A673 (cell line): ENCODE measurements at regions not wholly inside any gene's neighbourhood (a gene's known extent, or its start where the extent isn't known, plus 50 kb on each side); places are given as distances from the start of the nearest gene placed in this dataset.
A peak's percentile ranks its signal among the peaks of the same experiment; 100 is the strongest.

Experiments used
- BruUV-seq: library from RNA; stranded (reverse); fragments of 400-500 nt; replicated peaks from 2 replicates; lab custom pipeline; 2021; lab: Mats Ljungman, UMichigan
- CTCF ChIA-PET: fragments of 300-600 bp; sonication (Branson Sonifier 250); formaldehyde crosslinking; loops from one replicate; lab custom pipeline; 2022; ENCODE audit warnings: antibody characterized with exemption; lab: Charles Lee
- POLR2A ChIA-PET: fragments of 300-600 bp; sonication (Branson Sonifier 250); formaldehyde crosslinking; loops from one replicate; lab custom pipeline; 2022; ENCODE audit warnings: antibody characterized with exemption; ENCODE audit not compliant: low non-redundant PET; lab: Charles Lee
- DNase-seq: peaks from one replicate; pipeline ENCODE4 v3.0.0-alpha.2; 2015; ENCODE audit warnings: low spot score
- H3K27ac ChIP-seq: fragments of 200-600 bp; sonication (generic); 2 replicates; pipeline ENCODE4 v1.5.1; 2016; ENCODE audit warnings: mixed run types, low read depth, mild to moderate bottlenecking, mixed read lengths, antibody characterized with exemption, low read length; ENCODE audit not compliant: poor library complexity, severe bottlenecking
- H3K27me3 ChIP-seq: fragments of 200-600 bp; sonication (generic); replicated peaks from 2 replicates; pipeline ENCODE4 v1.6.1; 2017; ENCODE audit warnings: mixed run types, low read depth, mild to moderate bottlenecking, mixed read lengths, antibody characterized with exemption, low read length; ENCODE audit not compliant: insufficient read depth, poor library complexity
- H3K36me3 ChIP-seq: fragments of 200-600 bp; sonication (generic); 2 replicates; pipeline ENCODE4 v1.6.1; 2016; ENCODE audit warnings: mixed run types, mild to moderate bottlenecking, mixed read lengths, antibody characterized with exemption, low read length; ENCODE audit not compliant: insufficient read depth, poor library complexity, severe bottlenecking
- H3K4me1 ChIP-seq: fragments of 200-600 bp; sonication (generic); 2 replicates; pipeline ENCODE4 v1.6.1; 2017; ENCODE audit warnings: mixed run types, mild to moderate bottlenecking, mixed read lengths, antibody characterized with exemption, low read length; ENCODE audit not compliant: insufficient read depth, poor library complexity, severe bottlenecking
- H3K4me3 ChIP-seq: fragments of 200-600 bp; sonication (generic); 2 replicates; pipeline ENCODE4 v1.5.1; 2016; ENCODE audit warnings: low read depth, mixed run types, mild to moderate bottlenecking, mixed read lengths, low read length; ENCODE audit not compliant: poor library complexity, severe bottlenecking
- H3K9me3 ChIP-seq: fragments of 200-600 bp; sonication (generic); 2 replicates; pipeline ENCODE4 v1.6.1; 2016; ENCODE audit warnings: mixed run types, low read depth, mild to moderate bottlenecking, mixed read lengths, antibody characterized with exemption, low read length; ENCODE audit not compliant: poor library complexity, severe bottlenecking
- CTCF ChIP-seq: fragments of 300-800, 200-600 bp; sonication (generic); conservative IDR thresholded peaks from 2 replicates; pipeline ENCODE4 v1.5.1; 2017; ENCODE audit warnings: low read depth, mild to moderate bottlenecking, antibody characterized with exemption, low read length, moderate library complexity, mixed read lengths
- EZH2 ChIP-seq: fragments of 200-600 bp; sonication (generic); IDR thresholded peaks from 2 replicates; pipeline ENCODE4 v1.6.1; 2017; ENCODE audit warnings: borderline replicate concordance, low read depth, mild to moderate bottlenecking, mixed read lengths, antibody characterized with exemption, low read length; ENCODE audit not compliant: poor library complexity, severe bottlenecking
- intact Hi-C: fragments of 100-400 bp; cut with micrococcal nuclease; formaldehyde crosslinking; loops from one replicate; pipeline ENCODE4 v1.10.0; 2022; ENCODE audit not compliant: unreplicated experiment

- H3K27ac ChIP-seq: no peak overlapping the region
- intact Hi-C loops: no loop called here
- POLR2A ChIA-PET: no interaction called here
Observed at GRCh38 chr9:27771803-27772545, 198.7 kb upstream of the C9orf72 start.

GRCh38 chr9:27784847-27785713, 211.8 kb upstream of the C9orf72 start:
- H3K9me3 ChIP-seq: no peaks in the 10 kb centered on the region
- intact Hi-C loops: no loop called here
- no peak overlapping the region for H3K4me3 ChIP-seq
- no peaks in the 10 kb centered on the region for H3K36me3 ChIP-seq
- DNase-seq: no peak
- ChIA-PET POLR2A (no interaction called here), CTCF (no interaction called here)
- H3K27me3 ChIP-seq: no peaks in the 10 kb centered on the region
- peaks cover 8% of the 10 kb centered on the region for H3K4me1 ChIP-seq
- no TSS peak for BruUV-seq
- TF ChIP-seq EZH2 (no peak), CTCF (no peak)
- no peak overlapping the region for H3K27ac ChIP-seq

More at GRCh38 chr9:27771803-27772545, 198.7 kb upstream of the C9orf72 start:
- no peaks in the 10 kb centered on the region for H3K9me3 ChIP-seq
- no peaks in the 10 kb centered on the region for H3K36me3 ChIP-seq
- TF ChIP-seq CTCF (no peak), EZH2 (no peak)
- BruUV-seq: no TSS peak
- no peak overlapping the region for H3K4me3 ChIP-seq
- DNase-seq: peak; percentile 92
- peaks cover 13% of the 10 kb centered on the region for H3K4me1 ChIP-seq
- CTCF ChIA-PET: no interaction called here
- no peaks in the 10 kb centered on the region for H3K27me3 ChIP-seq

GRCh38 chr9:27785714-27786100, 212.4 kb upstream of the C9orf72 start:
- POLR2A ChIA-PET: no interaction called here
- BruUV-seq: no TSS peak
- no peak overlapping the region for H3K4me3 ChIP-seq

More at GRCh38 chr9:27785714-27786100, 212.4 kb upstream of the C9orf72 start:
- no peaks in the 10 kb centered on the region for H3K27me3 ChIP-seq
- H3K27ac ChIP-seq: no peak overlapping the region
- TF ChIP-seq EZH2 (no peak), CTCF (no peak)
- peaks cover 8% of the 10 kb centered on the region for H3K4me1 ChIP-seq
- CTCF ChIA-PET: no interaction called here
- H3K36me3 ChIP-seq: no peaks in the 10 kb centered on the region
- intact Hi-C loops: no loop called here
- DNase-seq: peak; percentile 83
- H3K9me3 ChIP-seq: no peaks in the 10 kb centered on the region
